Breast epithelium (tissue), 4 donors: ENCODE measurements at regions not wholly inside any gene's neighbourhood (a gene's known extent, or its start where the extent isn't known, plus 50 kb on each side); places are given as distances from the start of the nearest gene placed in this dataset.
"Not testable (repeated sequence)": the region's sequence is repeated elsewhere in the genome, so short reads cannot be mapped to it uniquely, and the experiment has no call there.

Experiments
- DNase-seq, 2 donors: peaks; one replicate each; pipeline ENCODE4 v3.0.0-alpha.2; 2019; ENCODE audit warnings: low spot score in 2 of 2
- H3K27ac ChIP-seq, 2 donors: fragments of 200-600 bp; sonication (generic) in 1 of 2; one replicate each; pipeline ENCODE4 v1.5.1; 2016 to 2019; ENCODE audit warnings: mild to moderate bottlenecking in 1 of 2
- H3K27me3 ChIP-seq, 2 donors: fragments of 200-600 bp; sonication (generic) in 1 of 2; one replicate each; pipeline versions ENCODE4 v1.5.1 to v1.6.0; 2017 to 2019; ENCODE audit warnings: control low read depth in 1 of 2, mild to moderate bottlenecking in 1 of 2
- H3K36me3 ChIP-seq: fragments of 200-600 bp; one replicate; pipeline ENCODE4 v1.5.1; 2019
- H3K4me1 ChIP-seq, 2 donors: fragments of 200-600 bp; sonication (generic); one replicate each; pipeline ENCODE4 v1.5.1; 2016 to 2019; ENCODE audit warnings: control low read depth in 1 of 2
- H3K4me3 ChIP-seq, 3 donors: fragments of 200-600 bp; sonication (generic); 1 replicate in 2 of 3; 2 replicates in 1 of 3; pipeline ENCODE4 v1.5.1; 2016 to 2019; ENCODE audit warnings: mild to moderate bottlenecking in 3 of 3, moderate library complexity in 2 of 3
- H3K9me3 ChIP-seq, 2 donors: fragments of 200-600 bp; sonication (generic) in 1 of 2; one replicate each; pipeline ENCODE4 v1.5.1; 2016 to 2019; ENCODE audit warnings: control low read depth in 1 of 2
- POLR2A ChIP-seq: fragments of 450-650 bp; IDR thresholded peaks from one replicate; pipeline ENCODE4 v1.6.1; 2016; ENCODE audit warnings: antibody characterized with exemption, mild to moderate bottlenecking, moderate library complexity
- POLR2AphosphoS5 ChIP-seq, 3 donors: sonication (generic); formaldehyde crosslinking; IDR thresholded peaks; one replicate each; pipeline ENCODE4 v1.6.1; 2017; ENCODE audit warnings: antibody characterized with exemption in 3 of 3
- intact Hi-C: fragments of 100-400 bp; cut with DNase I; formaldehyde crosslinking; loops from one replicate; pipeline ENCODE4 v1.15.1; 2023; ENCODE audit warnings: low total_unique reads
- TF ChIP-seq, protein P1 (sequence below), 3 donors: fragments of 450-650 bp; IDR thresholded peaks; one replicate each; pipeline ENCODE4 v1.5.1; 2016 to 2017; ENCODE audit warnings: antibody characterized with exemption in 3 of 3, mild to moderate bottlenecking in 3 of 3, moderate library complexity in 3 of 3

DNA sequence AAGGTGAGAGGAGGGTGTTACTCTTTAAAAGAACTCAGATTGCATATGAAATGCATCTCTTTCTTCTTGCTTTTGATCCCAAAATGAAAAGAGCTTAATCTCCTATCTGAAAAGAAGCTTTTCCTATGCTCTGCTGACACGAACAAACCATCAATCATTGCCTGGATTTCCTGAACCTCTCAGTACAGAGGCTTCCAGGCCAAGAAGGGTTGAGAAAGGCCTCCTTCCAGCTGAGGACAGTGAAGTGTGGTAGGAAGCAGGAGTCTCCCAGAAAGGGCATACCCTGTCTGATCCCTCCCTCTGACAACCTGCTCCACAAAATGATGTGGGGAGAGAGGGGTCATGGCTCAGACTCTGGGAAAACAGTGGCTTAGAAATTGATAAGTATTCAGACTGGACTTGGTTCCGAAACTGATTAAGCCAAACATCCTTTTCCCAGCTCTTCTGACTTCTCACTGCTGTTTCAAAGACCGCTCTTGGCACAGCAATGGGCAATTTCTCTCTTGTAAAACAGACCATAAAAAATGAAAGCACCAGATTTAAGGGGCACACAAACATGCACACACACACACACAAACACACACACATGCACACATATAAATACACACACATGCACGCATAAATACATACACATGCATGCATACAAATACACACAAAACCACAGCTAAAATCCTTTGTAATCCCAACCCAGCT lies 310.3 kb downstream of the SIPA1L2 start:
- no peaks in the 10 kb centered on the region for H3K27me3 ChIP-seq
- no peak for DNase-seq
- no peak overlapping the region for H3K27ac ChIP-seq
- H3K4me1 ChIP-seq: no peaks in the 10 kb centered on the region
- no peaks in the 10 kb centered on the region for H3K36me3 ChIP-seq
- intact Hi-C loops: loop anchor here (10.0 kb wide), 1 partner anchor 845 kb away; no protein-coding TSS in a partner anchor
- no peaks in the 10 kb centered on the region for H3K9me3 ChIP-seq
- TF ChIP-seq POLR2A: no peak
- no peak for TF ChIP-seq POLR2AphosphoS5 (IDR thresholded peaks at IDR 0.05)
- TF ChIP-seq, protein P1, sequence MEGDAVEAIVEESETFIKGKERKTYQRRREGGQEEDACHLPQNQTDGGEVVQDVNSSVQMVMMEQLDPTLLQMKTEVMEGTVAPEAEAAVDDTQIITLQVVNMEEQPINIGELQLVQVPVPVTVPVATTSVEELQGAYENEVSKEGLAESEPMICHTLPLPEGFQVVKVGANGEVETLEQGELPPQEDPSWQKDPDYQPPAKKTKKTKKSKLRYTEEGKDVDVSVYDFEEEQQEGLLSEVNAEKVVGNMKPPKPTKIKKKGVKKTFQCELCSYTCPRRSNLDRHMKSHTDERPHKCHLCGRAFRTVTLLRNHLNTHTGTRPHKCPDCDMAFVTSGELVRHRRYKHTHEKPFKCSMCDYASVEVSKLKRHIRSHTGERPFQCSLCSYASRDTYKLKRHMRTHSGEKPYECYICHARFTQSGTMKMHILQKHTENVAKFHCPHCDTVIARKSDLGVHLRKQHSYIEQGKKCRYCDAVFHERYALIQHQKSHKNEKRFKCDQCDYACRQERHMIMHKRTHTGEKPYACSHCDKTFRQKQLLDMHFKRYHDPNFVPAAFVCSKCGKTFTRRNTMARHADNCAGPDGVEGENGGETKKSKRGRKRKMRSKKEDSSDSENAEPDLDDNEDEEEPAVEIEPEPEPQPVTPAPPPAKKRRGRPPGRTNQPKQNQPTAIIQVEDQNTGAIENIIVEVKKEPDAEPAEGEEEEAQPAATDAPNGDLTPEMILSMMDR (IDR thresholded peaks at IDR 0.05): no peak
- H3K4me3 ChIP-seq: no peak overlapping the region

DNA sequence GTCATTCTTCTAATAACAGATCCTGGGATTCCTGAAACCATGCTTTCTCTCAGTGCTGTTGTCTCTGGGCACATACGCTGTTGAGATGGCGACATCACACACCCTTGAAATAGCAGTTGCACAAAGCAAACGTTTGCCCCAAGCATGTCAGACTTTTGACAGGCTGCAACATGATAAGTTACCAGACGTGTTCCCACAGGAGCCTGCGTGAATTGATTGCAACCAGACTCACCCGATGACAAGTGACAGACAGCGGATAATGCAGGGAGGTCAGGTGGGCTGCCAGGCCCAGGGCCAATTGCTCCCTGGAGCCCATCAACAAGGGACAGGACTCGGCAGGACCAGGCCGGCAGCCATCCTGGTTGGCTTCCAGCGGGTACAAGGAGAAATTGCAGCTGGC lies 310.9 kb downstream of the SIPA1L2 start:
- intact Hi-C loops: no loop called here
- no peak for DNase-seq
- H3K4me1 ChIP-seq: no peaks in the 10 kb centered on the region
- H3K27ac ChIP-seq: no peak overlapping the region
- no peaks in the 10 kb centered on the region for H3K27me3 ChIP-seq
- H3K36me3 ChIP-seq: no peaks in the 10 kb centered on the region
- no peaks in the 10 kb centered on the region for H3K9me3 ChIP-seq
- H3K4me3 ChIP-seq: no peak overlapping the region
- TF ChIP-seq POLR2A (no peak), POLR2AphosphoS5 (IDR thresholded peaks at IDR 0.05) (no peak)
- TF ChIP-seq, protein P1 (IDR thresholded peaks at IDR 0.05): no peak

DNA sequence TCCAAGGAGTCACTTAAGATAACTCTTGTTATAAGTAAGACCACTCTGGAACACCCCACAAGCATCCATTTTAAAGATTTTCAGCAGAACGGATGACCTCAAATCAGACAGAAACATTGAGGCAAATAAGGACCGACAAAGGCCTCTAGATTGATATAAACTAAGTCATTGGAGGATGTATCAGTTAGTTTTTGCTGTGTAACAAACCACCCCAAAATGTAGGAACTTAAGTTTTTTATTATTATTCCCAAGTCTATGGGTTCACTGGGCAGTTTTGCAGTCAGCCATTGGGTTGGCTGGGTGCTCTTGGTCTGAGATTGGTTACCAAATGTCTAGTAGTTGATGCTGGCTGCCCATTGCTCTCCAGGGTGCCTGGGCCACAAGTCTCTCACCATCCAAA lies 311.8 kb downstream of the SIPA1L2 start:
- TF ChIP-seq POLR2AphosphoS5 (IDR thresholded peaks at IDR 0.05) (no peak), POLR2A (no peak)
- TF ChIP-seq, protein P1 (IDR thresholded peaks at IDR 0.05): no peak
- DNase-seq: no peak
- no peaks in the 10 kb centered on the region for H3K9me3 ChIP-seq
- intact Hi-C loops: no loop called here
- no peaks in the 10 kb centered on the region for H3K36me3 ChIP-seq
- H3K4me1 ChIP-seq: no peaks in the 10 kb centered on the region
- H3K27ac ChIP-seq: no peak overlapping the region
- H3K4me3 ChIP-seq: no peak overlapping the region
- no peaks in the 10 kb centered on the region for H3K27me3 ChIP-seq

DNA sequence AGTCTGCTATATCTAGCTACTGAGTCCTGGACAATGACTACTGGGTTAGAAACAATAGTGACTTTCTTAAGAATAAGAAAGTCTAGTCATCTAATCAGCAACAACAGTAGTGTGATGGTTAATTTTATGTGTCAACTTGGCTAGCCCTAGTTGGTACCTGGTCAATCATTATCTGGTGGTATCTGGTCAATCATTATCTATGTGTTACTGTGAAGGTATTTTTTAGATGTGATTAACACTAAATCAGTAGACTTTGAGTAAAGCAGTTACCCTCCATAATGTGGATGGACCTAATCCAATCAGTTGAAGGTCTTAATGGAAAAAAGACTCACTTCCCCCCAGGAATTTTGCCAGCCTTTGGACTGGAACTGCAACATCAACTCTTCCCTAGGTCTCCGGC lies 312.6 kb downstream of the SIPA1L2 start:
- no peak for DNase-seq
- TF ChIP-seq POLR2A: no peak
- TF ChIP-seq, protein P1 (IDR thresholded peaks at IDR 0.05): no peak
- H3K9me3 ChIP-seq: no peaks in the 10 kb centered on the region
- no peaks in the 10 kb centered on the region for H3K36me3 ChIP-seq
- H3K27ac ChIP-seq: no peak overlapping the region
- H3K4me3 ChIP-seq: no peak overlapping the region
- no peaks in the 10 kb centered on the region for H3K27me3 ChIP-seq
- intact Hi-C loops: no loop called here
- no peaks in the 10 kb centered on the region for H3K4me1 ChIP-seq

DNA sequence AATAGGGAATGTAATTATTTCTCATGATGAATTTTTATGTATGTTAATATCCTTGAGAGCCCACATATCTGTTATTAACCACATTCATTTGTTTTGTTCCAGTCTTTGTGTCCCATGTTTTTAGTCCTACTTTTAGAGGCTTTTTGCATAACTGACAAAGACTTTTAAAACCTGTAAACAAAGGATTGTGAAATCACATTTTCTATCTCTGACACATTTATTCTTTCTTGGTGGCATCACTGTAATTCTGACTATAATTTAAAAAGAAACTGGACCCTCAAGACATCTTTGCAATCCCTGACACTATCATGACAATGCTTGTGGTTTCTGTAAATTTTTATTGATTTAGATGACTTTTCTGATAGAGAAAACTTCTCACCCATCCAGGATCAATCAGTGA lies 313.1 kb downstream of the SIPA1L2 start:
- Histone ChIP-seq H3K4me1 (no peaks in the 10 kb centered on the region), H3K36me3 (no peaks in the 10 kb centered on the region), H3K9me3 (no peaks in the 10 kb centered on the region), H3K27me3 (no peaks in the 10 kb centered on the region), H3K27ac (no peak overlapping the region), H3K4me3 (no peak overlapping the region)
- no peak for DNase-seq
- TF ChIP-seq POLR2AphosphoS5 (IDR thresholded peaks at IDR 0.05) (no peak), POLR2A (no peak)
- TF ChIP-seq, protein P1 (IDR thresholded peaks at IDR 0.05): no peak
- intact Hi-C loops: no loop called here

DNA sequence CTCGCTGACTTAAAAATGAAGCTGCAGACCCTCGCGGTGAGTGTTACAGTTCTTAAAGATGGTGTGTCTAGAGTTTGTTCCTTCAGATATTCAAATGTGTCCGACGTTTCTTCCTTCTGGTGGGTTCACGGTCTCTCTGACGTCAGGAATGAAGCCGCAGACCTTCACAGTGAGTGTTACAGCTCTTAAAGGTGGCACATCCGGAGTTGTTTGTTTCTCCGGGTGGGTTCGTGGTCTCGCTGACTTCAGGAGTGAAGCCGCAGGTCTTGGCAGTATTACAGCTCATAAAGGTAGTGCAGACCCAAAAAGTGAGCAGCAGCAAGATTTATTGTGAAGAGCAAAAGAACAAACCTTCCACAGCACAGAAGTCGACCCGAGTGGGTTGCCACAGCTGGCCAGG lies 316.1 kb downstream of the SIPA1L2 start:
- DNase-seq, H3K4me1 ChIP-seq, H3K9me3 ChIP-seq, H3K4me3 ChIP-seq, H3K27me3 ChIP-seq, H3K36me3 ChIP-seq, H3K27ac ChIP-seq: not testable (repeated sequence)
- intact Hi-C loops: loop anchor here (1.0 kb wide), 1 partner anchor 39 kb away; no protein-coding TSS in a partner anchor
